ENCODE measurements at regions not wholly inside any gene's neighbourhood (a gene's known extent, or its start where the extent isn't known, plus 50 kb on each side); places are given as distances from the start of the nearest gene placed in this dataset.
"Not testable (repeated sequence)": the region's sequence is repeated elsewhere in the genome, so short reads cannot be mapped to it uniquely, and the experiment has no call there.

DNA sequence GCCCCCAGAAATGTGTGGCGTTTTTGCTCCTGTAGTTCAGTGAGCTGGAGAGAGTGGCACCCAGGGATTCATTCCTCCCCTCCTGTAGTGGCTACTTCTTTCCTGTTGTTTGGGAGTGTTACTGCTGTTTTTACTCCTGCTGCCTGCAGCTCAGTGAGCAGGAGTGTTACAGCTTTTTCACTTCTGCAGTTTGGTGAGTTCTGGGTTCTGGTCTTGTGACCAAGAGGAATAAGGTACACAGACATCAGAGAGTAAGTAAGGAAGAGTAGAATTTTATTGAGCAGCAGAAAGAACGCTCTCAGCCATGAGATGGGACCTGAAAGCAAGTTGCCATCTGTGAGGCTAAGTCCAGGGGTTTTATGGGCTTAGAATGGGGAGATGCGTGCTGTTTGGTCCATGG is 966.3 kb upstream of the CITED2 start:
- no peak overlapping the region for H3K4me3 ChIP-seq (ENCODE audit: low read length)

DNA sequence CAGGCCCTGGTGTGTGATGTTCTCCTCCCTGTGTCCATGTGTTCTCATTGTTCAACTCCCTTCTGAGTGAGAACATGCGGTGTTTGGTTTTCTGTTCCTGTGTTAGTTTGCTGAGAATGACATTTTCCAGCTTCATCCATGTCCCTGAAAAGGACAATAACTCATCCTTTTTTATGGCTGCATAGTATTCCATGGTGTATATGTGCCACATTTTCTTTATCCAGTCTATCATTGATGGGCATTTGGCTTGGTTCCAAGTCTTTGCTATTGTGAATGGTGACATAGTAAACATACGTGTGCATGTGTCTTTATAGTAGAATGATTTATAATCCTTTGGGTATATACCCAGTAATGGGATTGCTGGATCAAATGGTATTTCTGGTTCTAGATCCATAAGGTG is 964.6 kb upstream of the CITED2 start:
- not testable (repeated sequence) for H3K9me3 ChIP-seq (replicated peaks; ENCODE audit: low read length); H3K36me3 ChIP-seq (ENCODE audit: insufficient read depth, low read length); H3K4me1 ChIP-seq (ENCODE audit: control insufficient read depth, insufficient read depth, low read length); H3K9ac ChIP-seq (ENCODE audit: low read depth, low read length); H3K4me3 ChIP-seq (ENCODE audit: low read length); H3K27me3 ChIP-seq (ENCODE audit: control insufficient read depth, insufficient read depth, low read length); H3K4me2 ChIP-seq (ENCODE audit: low read length)

More for the DNA sequence above, 966.3 kb upstream of the CITED2 start:
- no peak overlapping the region for H3K4me2 ChIP-seq (ENCODE audit: low read length)
- H3K27me3 ChIP-seq (ENCODE audit: control insufficient read depth, insufficient read depth, low read length), result no peaks in the 10 kb centered on the region
- peaks cover 4% of the 10 kb centered on the region for H3K9me3 ChIP-seq (replicated peaks; ENCODE audit: low read length)
- H3K9ac ChIP-seq (ENCODE audit: low read depth, low read length), result no peak overlapping the region
- peaks cover 18% of the 10 kb centered on the region for H3K4me1 ChIP-seq (ENCODE audit: control insufficient read depth, insufficient read depth, low read length)
- H3K36me3 ChIP-seq (ENCODE audit: insufficient read depth, low read length), result no peaks in the 10 kb centered on the region

DNA sequence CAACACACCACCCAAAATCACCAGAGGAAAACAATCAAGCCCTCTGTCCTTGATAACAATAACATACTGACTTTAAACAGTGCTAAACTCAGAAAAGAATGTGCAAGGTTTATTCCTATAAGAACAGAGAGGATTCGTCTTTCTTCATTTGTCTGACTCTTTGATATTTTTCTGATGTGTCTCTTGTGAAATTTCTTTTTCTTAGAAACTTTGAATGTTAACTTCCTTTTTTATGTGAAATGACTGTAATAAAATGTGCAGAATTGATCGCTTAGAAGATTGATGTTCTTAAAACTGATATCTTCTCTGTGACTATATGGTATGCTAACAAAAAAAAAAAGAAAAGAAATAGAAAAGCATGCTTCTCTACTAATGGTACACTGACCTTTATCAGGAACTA is 947.4 kb upstream of the CITED2 start:
- Histone ChIP-seq H3K9ac (ENCODE audit: low read depth, low read length) (no peak overlapping the region), H3K36me3 (ENCODE audit: insufficient read depth, low read length) (no peaks in the 10 kb centered on the region), H3K27me3 (ENCODE audit: control insufficient read depth, insufficient read depth, low read length) (no peaks in the 10 kb centered on the region), H3K4me3 (ENCODE audit: low read length) (no peak overlapping the region), H3K4me2 (ENCODE audit: low read length) (no peak overlapping the region), H3K9me3 (replicated peaks; ENCODE audit: low read length) (no peaks in the 10 kb centered on the region), H3K4me1 (ENCODE audit: control insufficient read depth, insufficient read depth, low read length) (peaks cover 20% of the 10 kb centered on the region)

DNA sequence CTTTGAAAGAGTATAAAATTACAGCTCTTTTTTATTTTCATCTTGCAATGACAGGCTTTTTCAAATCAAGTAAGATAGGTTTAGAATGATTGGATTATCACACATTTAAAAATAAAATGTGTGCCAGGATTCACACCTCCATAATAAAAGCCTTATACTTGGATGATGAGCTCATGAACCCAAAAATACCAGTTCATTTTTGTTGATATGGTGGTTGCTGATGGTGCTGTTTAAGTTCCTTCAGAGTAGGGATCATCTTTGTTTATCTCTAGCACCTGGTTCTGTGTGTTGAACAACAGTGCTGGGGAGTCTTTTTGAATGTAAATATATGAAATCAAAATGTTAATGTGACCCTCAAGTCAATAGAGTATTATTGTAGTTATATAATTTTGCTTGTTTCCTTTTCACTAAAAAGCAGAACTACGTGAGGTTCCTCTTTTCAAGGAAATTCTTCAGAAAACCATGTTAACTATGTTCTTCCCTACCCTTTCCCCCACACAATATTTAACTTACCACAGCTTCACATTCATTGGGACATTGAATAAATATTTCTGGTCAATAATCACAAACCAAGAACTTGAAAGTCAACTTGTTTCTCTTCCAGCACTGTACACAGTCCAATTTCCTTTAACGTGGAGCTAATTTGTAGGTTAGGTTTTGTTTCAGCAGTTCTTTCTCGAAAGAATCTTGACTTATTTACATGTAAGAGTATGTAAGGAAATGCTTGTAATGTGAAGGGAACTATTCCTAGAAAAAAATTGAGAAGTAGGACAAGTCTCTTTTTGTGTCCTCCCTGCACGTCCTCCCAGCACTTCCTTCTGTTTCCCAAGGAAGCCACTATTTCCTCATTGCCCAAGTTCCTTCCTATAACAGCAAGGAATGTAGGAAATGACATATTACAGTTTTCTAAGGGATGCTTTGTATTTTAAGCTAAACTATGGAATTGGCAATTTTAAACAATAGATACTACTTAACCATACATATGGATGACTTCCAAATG is 945.9 kb upstream of the CITED2 start:
- Histone ChIP-seq H3K4me1 (ENCODE audit: control insufficient read depth, insufficient read depth, low read length) (peaks cover 20% of the 10 kb centered on the region), H3K9me3 (replicated peaks; ENCODE audit: low read length) (no peaks in the 10 kb centered on the region), H3K27me3 (ENCODE audit: control insufficient read depth, insufficient read depth, low read length) (no peaks in the 10 kb centered on the region), H3K9ac (ENCODE audit: low read depth, low read length) (peak overlapping the region; percentile 21), H3K36me3 (ENCODE audit: insufficient read depth, low read length) (no peaks in the 10 kb centered on the region), H3K4me2 (ENCODE audit: low read length) (peak overlapping the region; percentile 44), H3K4me3 (ENCODE audit: low read length) (peak overlapping the region; percentile 14)

DNA sequence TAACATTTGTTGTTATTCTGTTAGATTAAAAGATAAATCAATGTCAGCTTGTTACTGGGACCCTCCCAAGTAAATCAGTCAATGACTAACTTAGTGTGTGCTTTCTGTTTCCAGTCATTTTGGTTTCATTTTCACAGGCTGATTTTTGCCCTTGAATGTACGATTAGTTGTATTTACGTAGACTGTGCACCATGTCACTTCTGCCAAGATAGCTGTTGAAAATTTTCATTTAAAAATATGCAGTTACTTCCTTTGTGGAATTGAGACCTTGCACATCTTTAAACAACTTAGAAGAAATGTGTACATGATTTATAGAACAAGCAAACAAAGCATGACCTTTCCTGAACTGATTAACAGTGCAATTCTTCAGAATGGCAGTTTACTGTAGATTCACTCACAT is 944.8 kb upstream of the CITED2 start:
- H3K4me3 ChIP-seq (ENCODE audit: low read length), result peak overlapping the region; percentile 45
- peaks cover 20% of the 10 kb centered on the region for H3K4me1 ChIP-seq (ENCODE audit: control insufficient read depth, insufficient read depth, low read length)
- H3K9ac ChIP-seq (ENCODE audit: low read depth, low read length), result peak overlapping the region; percentile 38
- H3K27me3 ChIP-seq (ENCODE audit: control insufficient read depth, insufficient read depth, low read length), result no peaks in the 10 kb centered on the region
- H3K4me2 ChIP-seq (ENCODE audit: low read length), result peak overlapping the region; percentile 65
- no peaks in the 10 kb centered on the region for H3K9me3 ChIP-seq (replicated peaks; ENCODE audit: low read length)
- H3K36me3 ChIP-seq (ENCODE audit: insufficient read depth, low read length), result no peaks in the 10 kb centered on the region

DNA sequence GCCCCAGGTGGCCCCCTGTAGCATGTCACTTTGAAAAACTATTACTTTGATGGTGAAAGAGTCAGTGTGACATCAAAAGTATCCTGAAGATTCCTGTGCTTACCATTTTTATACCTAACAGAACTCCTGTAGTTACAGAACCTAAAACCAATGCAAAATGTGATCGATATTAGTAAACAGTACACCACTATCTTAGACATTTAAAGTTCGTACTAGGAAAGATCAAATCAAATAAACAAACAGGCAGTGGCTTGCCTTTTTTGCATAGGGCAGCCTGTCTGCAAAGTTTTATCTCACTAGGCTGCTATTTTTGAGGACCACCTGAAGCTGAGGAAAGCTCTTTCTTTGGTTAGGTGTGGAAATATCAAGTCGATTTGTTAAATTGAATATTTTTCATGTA is 944.0 kb upstream of the CITED2 start:
- Histone ChIP-seq H3K36me3 (ENCODE audit: insufficient read depth, low read length) (no peaks in the 10 kb centered on the region), H3K4me2 (ENCODE audit: low read length) (no peak overlapping the region), H3K27me3 (ENCODE audit: control insufficient read depth, insufficient read depth, low read length) (no peaks in the 10 kb centered on the region), H3K9me3 (replicated peaks; ENCODE audit: low read length) (no peaks in the 10 kb centered on the region), H3K9ac (ENCODE audit: low read depth, low read length) (no peak overlapping the region), H3K4me3 (ENCODE audit: low read length) (no peak overlapping the region), H3K4me1 (ENCODE audit: control insufficient read depth, insufficient read depth, low read length) (peaks cover 20% of the 10 kb centered on the region)

DNA sequence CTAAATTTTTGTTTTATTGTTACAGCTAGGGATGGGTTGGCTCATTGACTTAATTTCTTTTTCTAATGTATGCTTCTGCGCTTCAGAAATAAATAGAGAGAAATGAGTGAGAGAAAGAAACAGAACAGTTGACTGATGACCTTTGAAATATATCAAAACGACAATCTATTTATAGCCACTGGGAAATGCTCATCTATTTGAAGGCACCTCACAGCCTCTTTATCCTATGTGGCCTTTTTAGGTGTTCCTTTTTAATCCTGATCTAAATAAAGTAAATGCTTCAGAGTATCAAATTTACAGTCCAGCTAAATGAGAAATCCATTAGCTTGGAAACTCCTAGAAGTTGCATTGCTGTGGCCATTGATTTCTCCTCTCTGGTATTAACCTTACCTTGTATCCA is 943.5 kb upstream of the CITED2 start:
- Histone ChIP-seq H3K27me3 (ENCODE audit: control insufficient read depth, insufficient read depth, low read length) (no peaks in the 10 kb centered on the region), H3K36me3 (ENCODE audit: insufficient read depth, low read length) (no peaks in the 10 kb centered on the region), H3K4me1 (ENCODE audit: control insufficient read depth, insufficient read depth, low read length) (peaks cover 20% of the 10 kb centered on the region), H3K9ac (ENCODE audit: low read depth, low read length) (no peak overlapping the region), H3K4me3 (ENCODE audit: low read length) (no peak overlapping the region), H3K4me2 (ENCODE audit: low read length) (no peak overlapping the region), H3K9me3 (replicated peaks; ENCODE audit: low read length) (no peaks in the 10 kb centered on the region)

DNA sequence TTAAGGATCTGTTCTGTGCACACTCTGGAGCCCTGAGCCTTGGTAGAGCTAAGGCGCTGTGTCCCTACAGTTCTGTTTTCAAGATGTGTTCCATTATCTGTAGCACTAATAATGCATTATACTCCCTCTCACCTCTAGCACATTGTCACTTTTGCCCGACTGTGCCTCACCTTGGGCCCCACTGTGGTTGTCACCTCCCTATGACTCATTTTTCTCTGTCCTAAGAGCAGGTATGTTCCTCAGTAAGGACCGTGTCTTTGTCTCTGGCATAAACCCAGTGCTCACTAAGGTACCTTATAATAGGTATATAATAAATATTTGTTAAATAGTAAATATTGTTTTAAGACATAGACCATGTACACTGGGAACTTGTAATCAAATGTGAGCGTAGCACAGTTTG is 942.5 kb upstream of the CITED2 start:
- Histone ChIP-seq H3K4me2 (ENCODE audit: low read length) (no peak overlapping the region), H3K4me3 (ENCODE audit: low read length) (no peak overlapping the region), H3K9me3 (replicated peaks; ENCODE audit: low read length) (no peaks in the 10 kb centered on the region), H3K27me3 (ENCODE audit: control insufficient read depth, insufficient read depth, low read length) (no peaks in the 10 kb centered on the region), H3K4me1 (ENCODE audit: control insufficient read depth, insufficient read depth, low read length) (peaks cover 20% of the 10 kb centered on the region), H3K9ac (ENCODE audit: low read depth, low read length) (no peak overlapping the region), H3K36me3 (ENCODE audit: insufficient read depth, low read length) (no peaks in the 10 kb centered on the region)

DNA sequence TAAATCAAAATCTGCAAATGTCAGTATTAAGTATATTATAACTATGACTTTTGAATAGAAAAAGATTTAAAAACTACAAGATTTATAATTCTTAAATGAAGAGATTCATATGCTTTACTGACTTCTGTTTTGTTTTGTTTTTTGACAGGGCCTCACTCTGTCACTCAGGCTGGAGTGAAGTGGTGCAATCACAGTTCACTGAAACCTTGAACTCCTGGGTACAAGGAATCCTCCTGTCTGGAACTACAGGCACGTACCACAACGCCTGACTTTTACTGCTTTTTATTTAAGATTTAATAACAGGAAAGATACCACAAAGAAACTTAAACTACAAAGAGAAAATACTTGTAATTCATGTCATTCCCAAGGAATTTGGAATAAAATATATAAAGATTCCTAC is 940.2 kb upstream of the CITED2 start:
- Histone ChIP-seq H3K27me3 (ENCODE audit: control insufficient read depth, insufficient read depth, low read length) (no peaks in the 10 kb centered on the region), H3K9ac (ENCODE audit: low read depth, low read length) (no peak overlapping the region), H3K9me3 (replicated peaks; ENCODE audit: low read length) (no peaks in the 10 kb centered on the region), H3K4me3 (ENCODE audit: low read length) (no peak overlapping the region), H3K4me1 (ENCODE audit: control insufficient read depth, insufficient read depth, low read length) (peaks cover 14% of the 10 kb centered on the region), H3K4me2 (ENCODE audit: low read length) (no peak overlapping the region), H3K36me3 (ENCODE audit: insufficient read depth, low read length) (no peaks in the 10 kb centered on the region)

DNA sequence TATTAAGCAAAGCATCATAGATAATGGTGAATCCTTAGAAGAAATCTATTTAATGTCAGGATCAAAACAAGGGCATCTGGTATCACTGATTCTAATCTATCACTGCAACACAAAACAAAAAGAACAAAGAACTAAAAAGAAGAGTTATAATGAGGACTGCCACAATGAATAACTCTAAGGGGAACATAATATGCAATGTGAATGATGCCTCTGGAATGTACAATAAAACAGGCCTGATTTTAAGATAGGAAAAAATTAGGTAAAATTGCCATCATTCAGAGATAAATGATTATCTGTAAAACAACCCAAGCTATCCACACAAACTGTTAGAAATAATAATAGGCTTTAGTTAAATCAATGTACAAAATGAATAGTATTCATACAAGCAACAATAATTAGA is 936.7 kb upstream of the CITED2 start:
- Histone ChIP-seq H3K27me3 (ENCODE audit: control insufficient read depth, insufficient read depth, low read length) (no peaks in the 10 kb centered on the region), H3K9me3 (replicated peaks; ENCODE audit: low read length) (no peaks in the 10 kb centered on the region), H3K4me2 (ENCODE audit: low read length) (peak overlapping the region; percentile 45), H3K4me1 (ENCODE audit: control insufficient read depth, insufficient read depth, low read length) (peaks cover 6% of the 10 kb centered on the region), H3K4me3 (ENCODE audit: low read length) (no peak overlapping the region), H3K9ac (ENCODE audit: low read depth, low read length) (no peak overlapping the region), H3K36me3 (ENCODE audit: insufficient read depth, low read length) (no peaks in the 10 kb centered on the region)

DNA sequence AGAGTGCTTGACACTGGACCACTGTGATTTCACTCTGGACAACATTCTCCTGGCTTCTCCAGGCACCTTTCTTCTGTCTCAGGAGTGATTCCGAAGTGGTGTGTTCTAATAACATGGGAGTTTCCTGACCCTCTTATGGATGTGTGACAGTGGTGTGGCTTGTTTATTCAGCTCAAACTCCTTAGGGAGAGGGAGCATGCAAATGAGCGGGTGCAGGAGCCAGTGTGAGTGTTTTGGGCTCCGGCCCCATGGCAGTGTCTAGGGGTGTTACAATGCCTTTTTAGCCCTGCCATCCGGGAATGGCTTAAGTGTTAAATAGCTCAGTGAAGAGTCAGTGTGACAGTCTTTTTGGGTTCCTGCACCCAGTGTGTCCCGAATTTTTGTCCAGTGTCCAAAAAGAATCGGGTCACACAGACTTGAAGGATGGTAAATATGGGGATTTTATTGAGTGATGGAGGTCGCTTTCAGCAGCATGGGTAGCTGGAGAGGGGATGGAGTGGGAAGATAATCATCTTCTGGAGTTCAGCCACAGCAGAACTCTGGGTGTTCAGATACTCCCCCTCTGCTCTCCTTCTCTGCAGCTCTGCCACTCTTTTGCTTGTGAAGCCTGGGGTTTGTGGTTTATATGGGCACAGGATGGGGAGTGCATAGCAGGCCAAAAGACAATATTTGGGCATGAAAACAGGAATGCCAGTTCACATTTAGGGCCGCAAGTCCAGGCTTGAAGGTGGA is 928.9 kb upstream of the CITED2 start:
- Histone ChIP-seq H3K4me3 (ENCODE audit: low read length) (no peak overlapping the region), H3K27me3 (ENCODE audit: control insufficient read depth, insufficient read depth, low read length) (no peaks in the 10 kb centered on the region), H3K4me1 (ENCODE audit: control insufficient read depth, insufficient read depth, low read length) (no peaks in the 10 kb centered on the region), H3K9ac (ENCODE audit: low read depth, low read length) (no peak overlapping the region), H3K4me2 (ENCODE audit: low read length) (no peak overlapping the region), H3K9me3 (replicated peaks; ENCODE audit: low read length) (no peaks in the 10 kb centered on the region), H3K36me3 (ENCODE audit: insufficient read depth, low read length) (no peaks in the 10 kb centered on the region)

Measured in skeletal muscle satellite cell (primary cell).